GM12872 (cell line): ENCODE measurements at regions not wholly inside any gene's neighbourhood (a gene's known extent, or its start where the extent isn't known, plus 50 kb on each side); places are given as distances from the start of the nearest gene placed in this dataset.

Source experiments
- TF ChIP-seq, protein P1 (sequence below): IDR thresholded peaks from 3 replicates; pipeline ENCODE4 v1.5.1; 2011; ENCODE audit warnings: low read depth, mild to moderate bottlenecking, low read length, moderate library complexity; ENCODE audit not compliant: insufficient read depth

DNA sequence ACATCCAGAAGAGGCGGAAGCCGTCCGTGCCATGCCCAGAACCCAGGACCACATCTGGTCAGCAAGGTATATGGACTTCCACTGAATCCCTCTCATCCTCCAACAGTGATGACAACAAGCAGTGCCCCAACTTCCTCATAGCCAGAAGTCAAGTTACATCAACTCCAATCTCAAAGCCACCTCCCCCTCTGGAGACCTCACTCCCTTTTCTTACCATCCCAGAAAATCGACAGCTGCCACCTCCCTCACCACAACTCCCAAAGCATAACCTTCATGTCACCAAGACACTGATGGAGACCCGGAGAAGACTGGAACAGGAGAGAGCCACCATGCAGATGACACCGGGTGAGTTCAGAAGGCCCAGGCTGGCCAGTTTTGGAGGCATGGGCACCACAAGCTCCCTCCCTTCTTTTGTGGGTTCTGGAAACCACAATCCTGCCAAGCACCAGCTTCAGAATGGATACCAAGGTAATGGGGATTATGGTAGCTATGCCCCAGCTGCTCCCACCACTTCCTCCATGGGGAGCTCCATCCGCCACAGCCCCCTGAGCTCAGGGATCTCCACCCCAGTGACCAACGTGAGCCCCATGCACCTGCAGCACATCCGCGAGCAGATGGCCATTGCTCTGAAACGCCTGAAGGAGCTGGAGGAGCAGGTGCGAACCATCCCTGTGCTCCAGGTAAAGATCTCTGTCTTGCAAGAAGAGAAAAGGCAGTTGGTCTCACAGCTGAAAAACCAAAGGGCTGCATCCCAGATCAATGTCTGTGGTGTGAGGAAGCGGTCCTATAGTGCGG, 130.3 kb upstream of the DMRT1 start:
- TF ChIP-seq, protein P1, sequence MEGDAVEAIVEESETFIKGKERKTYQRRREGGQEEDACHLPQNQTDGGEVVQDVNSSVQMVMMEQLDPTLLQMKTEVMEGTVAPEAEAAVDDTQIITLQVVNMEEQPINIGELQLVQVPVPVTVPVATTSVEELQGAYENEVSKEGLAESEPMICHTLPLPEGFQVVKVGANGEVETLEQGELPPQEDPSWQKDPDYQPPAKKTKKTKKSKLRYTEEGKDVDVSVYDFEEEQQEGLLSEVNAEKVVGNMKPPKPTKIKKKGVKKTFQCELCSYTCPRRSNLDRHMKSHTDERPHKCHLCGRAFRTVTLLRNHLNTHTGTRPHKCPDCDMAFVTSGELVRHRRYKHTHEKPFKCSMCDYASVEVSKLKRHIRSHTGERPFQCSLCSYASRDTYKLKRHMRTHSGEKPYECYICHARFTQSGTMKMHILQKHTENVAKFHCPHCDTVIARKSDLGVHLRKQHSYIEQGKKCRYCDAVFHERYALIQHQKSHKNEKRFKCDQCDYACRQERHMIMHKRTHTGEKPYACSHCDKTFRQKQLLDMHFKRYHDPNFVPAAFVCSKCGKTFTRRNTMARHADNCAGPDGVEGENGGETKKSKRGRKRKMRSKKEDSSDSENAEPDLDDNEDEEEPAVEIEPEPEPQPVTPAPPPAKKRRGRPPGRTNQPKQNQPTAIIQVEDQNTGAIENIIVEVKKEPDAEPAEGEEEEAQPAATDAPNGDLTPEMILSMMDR, result no peak

DNA sequence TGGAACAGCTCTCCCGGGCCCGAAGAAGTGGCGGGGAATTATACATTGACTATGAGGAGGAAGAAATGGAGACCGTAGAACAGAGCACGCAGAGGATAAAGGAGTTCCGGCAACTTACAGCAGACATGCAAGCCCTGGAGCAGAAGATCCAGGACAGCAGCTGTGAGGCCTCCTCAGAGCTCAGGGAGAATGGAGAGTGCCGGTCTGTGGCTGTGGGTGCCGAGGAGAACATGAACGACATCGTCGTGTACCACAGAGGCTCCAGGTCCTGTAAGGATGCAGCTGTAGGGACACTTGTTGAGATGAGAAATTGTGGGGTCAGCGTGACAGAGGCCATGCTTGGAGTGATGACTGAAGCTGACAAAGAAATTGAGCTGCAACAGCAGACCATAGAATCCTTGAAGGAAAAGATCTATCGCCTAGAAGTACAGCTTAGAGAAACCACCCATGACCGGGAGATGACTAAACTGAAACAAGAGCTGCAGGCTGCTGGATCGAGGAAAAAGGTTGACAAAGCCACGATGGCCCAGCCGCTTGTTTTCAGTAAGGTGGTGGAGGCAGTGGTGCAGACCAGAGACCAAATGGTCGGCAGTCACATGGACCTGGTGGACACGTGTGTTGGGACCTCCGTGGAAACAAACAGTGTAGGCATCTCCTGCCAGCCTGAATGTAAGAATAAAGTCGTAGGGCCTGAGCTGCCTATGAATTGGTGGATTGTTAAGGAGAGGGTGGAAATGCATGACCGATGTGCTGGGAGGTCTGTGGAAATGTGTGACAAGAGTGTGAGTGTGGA, 129.5 kb upstream of the DMRT1 start:
- TF ChIP-seq, protein P1, result no peak

DNA sequence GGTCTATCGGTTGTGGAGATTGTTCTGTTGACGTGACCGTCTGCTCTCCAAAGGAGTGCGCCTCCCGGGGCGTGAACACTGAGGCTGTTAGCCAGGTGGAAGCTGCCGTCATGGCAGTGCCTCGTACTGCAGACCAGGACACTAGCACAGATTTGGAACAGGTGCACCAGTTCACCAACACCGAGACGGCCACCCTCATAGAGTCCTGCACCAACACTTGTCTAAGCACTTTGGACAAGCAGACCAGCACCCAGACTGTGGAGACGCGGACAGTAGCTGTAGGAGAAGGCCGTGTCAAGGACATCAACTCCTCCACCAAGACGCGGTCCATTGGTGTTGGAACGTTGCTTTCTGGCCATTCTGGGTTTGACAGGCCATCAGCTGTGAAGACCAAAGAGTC, 128.9 kb upstream of the DMRT1 start:
- TF ChIP-seq, protein P1, result no peak

DNA sequence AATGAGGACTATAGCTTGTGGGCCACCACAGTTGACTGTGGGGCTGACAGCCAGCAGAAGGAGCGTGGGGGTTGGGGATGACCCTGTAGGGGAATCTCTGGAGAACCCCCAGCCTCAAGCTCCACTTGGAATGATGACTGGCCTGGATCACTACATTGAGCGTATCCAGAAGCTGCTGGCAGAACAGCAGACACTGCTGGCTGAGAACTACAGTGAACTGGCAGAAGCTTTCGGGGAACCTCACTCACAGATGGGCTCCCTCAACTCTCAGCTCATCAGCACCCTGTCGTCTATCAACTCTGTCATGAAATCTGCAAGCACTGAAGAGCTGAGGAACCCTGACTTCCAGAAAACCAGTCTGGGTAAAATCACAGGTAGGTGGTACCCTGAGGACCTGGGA, 128.4 kb upstream of the DMRT1 start:
- TF ChIP-seq, protein P1, result no peak

DNA sequence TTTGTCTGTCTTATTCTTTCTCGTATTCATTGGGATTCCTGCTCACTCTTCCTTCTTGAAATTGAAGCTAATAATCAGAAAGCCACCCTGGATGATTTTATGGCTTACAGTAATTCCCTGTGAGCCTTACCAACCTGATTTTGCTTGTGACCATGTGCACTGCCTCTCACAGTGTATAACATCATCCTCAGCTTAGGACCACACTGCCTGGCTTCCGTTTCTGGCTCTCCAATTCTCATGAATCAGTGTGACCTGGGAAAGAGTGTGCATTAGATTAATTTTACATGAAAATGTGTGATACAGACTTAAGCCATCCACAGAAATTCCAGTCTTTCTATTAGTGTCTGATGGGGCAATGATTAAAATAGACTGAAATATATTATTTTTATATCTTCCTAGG, 126.8 kb upstream of the DMRT1 start:
- TF ChIP-seq, protein P1, result no peak

- TF ChIP-seq, protein P1, result no peak
Measured at GRCh38 chr9:715300-715699, 126.2 kb upstream of the DMRT1 start.

GRCh38 chr9:715743-716400, 125.6 kb upstream of the DMRT1 start:
- TF ChIP-seq, protein P1, result no peak
